ENCODE measurements at regions not wholly inside any gene's neighbourhood (a gene's known extent, or its start where the extent isn't known, plus 50 kb on each side); places are given as distances from the start of the nearest gene placed in this dataset.

DNA sequence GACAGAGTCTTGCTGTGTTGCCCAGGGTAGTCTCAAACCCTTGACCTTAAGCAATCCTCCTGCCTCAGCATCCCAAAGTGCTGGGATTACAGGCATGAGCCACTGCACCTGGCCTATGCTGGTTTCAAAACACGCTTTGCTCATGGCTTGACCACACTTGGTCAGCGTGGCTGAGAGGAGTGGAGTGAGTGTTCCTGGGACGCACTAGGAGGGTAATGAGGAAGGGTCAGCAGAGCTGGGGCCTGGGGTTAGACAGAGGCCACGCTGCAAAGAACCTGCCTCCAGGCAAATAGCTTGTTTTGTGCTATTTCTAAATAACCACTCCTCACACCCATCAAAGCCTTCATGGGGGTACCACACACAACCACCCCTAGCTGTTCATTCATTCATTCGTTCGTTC, 77.9 kb upstream of the TOX2 start:
- no peak for TF ChIP-seq POLR2A (IDR thresholded peaks at IDR 0.05)
- TF ChIP-seq, protein P1, sequence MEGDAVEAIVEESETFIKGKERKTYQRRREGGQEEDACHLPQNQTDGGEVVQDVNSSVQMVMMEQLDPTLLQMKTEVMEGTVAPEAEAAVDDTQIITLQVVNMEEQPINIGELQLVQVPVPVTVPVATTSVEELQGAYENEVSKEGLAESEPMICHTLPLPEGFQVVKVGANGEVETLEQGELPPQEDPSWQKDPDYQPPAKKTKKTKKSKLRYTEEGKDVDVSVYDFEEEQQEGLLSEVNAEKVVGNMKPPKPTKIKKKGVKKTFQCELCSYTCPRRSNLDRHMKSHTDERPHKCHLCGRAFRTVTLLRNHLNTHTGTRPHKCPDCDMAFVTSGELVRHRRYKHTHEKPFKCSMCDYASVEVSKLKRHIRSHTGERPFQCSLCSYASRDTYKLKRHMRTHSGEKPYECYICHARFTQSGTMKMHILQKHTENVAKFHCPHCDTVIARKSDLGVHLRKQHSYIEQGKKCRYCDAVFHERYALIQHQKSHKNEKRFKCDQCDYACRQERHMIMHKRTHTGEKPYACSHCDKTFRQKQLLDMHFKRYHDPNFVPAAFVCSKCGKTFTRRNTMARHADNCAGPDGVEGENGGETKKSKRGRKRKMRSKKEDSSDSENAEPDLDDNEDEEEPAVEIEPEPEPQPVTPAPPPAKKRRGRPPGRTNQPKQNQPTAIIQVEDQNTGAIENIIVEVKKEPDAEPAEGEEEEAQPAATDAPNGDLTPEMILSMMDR (IDR thresholded peaks at IDR 0.05): no peak

Measured in prostate gland (tissue), 2 donors.